ENCODE measurements at regions not wholly inside any gene's neighbourhood (a gene's known extent, or its start where the extent isn't known, plus 50 kb on each side); places are given as distances from the start of the nearest gene placed in this dataset.
"Not testable (repeated sequence)": the region's sequence is repeated elsewhere in the genome, so short reads cannot be mapped to it uniquely, and the experiment has no call there.

- not testable (repeated sequence) for DNase-seq
Observed at GRCh38 chr6:102808944-102809505, 1415.5 kb downstream of the GRIK2 start.

GRCh38 chr6:102799051-102799450 lies 1405.5 kb downstream of the GRIK2 start:
- DNase-seq = no peak

- no peak for DNase-seq
Observed at GRCh38 chr6:102798636-102799035, 1405.1 kb downstream of the GRIK2 start.

- no peak for DNase-seq
Observed at GRCh38 chr6:102793752-102794151, 1400.2 kb downstream of the GRIK2 start.

- no peak for DNase-seq
Observed at GRCh38 chr6:102774326-102774725, 1380.8 kb downstream of the GRIK2 start.

- no peak for DNase-seq
Observed at GRCh38 chr6:102773636-102774035, 1380.1 kb downstream of the GRIK2 start.

- DNase-seq = no peak
Observed at GRCh38 chr6:102766963-102767362, 1373.5 kb downstream of the GRIK2 start.

GRCh38 chr6:102764317-102764716 lies 1370.8 kb downstream of the GRIK2 start:
- no peak for DNase-seq

- no peak for DNase-seq
Observed at GRCh38 chr6:102763891-102764290, 1370.4 kb downstream of the GRIK2 start.

- DNase-seq = no peak
Observed at GRCh38 chr6:102761872-102762271, 1368.4 kb downstream of the GRIK2 start.

GRCh38 chr6:102759415-102759814 lies 1365.9 kb downstream of the GRIK2 start:
- DNase-seq = no peak

- DNase-seq = not testable (repeated sequence)
Observed at GRCh38 chr6:102758536-102758935, 1365.0 kb downstream of the GRIK2 start.

- no peak for DNase-seq
Observed at GRCh38 chr6:102749210-102749971, 1355.9 kb downstream of the GRIK2 start.

GRCh38 chr6:102746941-102747340 lies 1353.4 kb downstream of the GRIK2 start:
- no peak for DNase-seq

- DNase-seq = no peak
Observed at GRCh38 chr6:102742754-102743356, 1349.3 kb downstream of the GRIK2 start.

GRCh38 chr6:102742028-102742427 lies 1348.5 kb downstream of the GRIK2 start:
- no peak for DNase-seq

GRCh38 chr6:102736941-102737368 lies 1343.4 kb downstream of the GRIK2 start:
- DNase-seq = no peak

- DNase-seq = no peak
Observed at GRCh38 chr6:102732898-102733297, 1339.4 kb downstream of the GRIK2 start.

- not testable (repeated sequence) for DNase-seq
Observed at GRCh38 chr6:102722086-102722485, 1328.6 kb downstream of the GRIK2 start.

GRCh38 chr6:102717737-102718456 lies 1324.4 kb downstream of the GRIK2 start:
- DNase-seq = no peak

GRCh38 chr6:102717252-102717651 lies 1323.7 kb downstream of the GRIK2 start:
- no peak for DNase-seq

- no peak for DNase-seq
Observed at GRCh38 chr6:102701019-102701418, 1307.5 kb downstream of the GRIK2 start.

- DNase-seq = no peak
Observed at GRCh38 chr6:102686461-102686860, 1293.0 kb downstream of the GRIK2 start.

GRCh38 chr6:102680413-102680812 lies 1286.9 kb downstream of the GRIK2 start:
- DNase-seq = no peak
